ENCODE measurements at regions not wholly inside any gene's neighbourhood (a gene's known extent, or its start where the extent isn't known, plus 50 kb on each side); places are given as distances from the start of the nearest gene placed in this dataset.

- TF ChIP-seq, protein P1, sequence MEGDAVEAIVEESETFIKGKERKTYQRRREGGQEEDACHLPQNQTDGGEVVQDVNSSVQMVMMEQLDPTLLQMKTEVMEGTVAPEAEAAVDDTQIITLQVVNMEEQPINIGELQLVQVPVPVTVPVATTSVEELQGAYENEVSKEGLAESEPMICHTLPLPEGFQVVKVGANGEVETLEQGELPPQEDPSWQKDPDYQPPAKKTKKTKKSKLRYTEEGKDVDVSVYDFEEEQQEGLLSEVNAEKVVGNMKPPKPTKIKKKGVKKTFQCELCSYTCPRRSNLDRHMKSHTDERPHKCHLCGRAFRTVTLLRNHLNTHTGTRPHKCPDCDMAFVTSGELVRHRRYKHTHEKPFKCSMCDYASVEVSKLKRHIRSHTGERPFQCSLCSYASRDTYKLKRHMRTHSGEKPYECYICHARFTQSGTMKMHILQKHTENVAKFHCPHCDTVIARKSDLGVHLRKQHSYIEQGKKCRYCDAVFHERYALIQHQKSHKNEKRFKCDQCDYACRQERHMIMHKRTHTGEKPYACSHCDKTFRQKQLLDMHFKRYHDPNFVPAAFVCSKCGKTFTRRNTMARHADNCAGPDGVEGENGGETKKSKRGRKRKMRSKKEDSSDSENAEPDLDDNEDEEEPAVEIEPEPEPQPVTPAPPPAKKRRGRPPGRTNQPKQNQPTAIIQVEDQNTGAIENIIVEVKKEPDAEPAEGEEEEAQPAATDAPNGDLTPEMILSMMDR (IDR thresholded peaks at IDR 0.05 in 8 of 11, conservative IDR thresholded peaks at IDR 0.05 in 3 of 11): no peak
- TF ChIP-seq POLR2AphosphoS5 (IDR thresholded peaks at IDR 0.05) (no peak), POLR2A (IDR thresholded peaks at IDR 0.05) (no peak)
Observed at GRCh38 chr9:109585796-109586195, 87.7 kb upstream of the PTPN3 start.

Data from spleen (tissue), 7 donors.